Loucy (cell line): ENCODE measurements at regions not wholly inside any gene's neighbourhood (a gene's known extent, or its start where the extent isn't known, plus 50 kb on each side); places are given as distances from the start of the nearest gene placed in this dataset.

Experiments
- H2AFZ ChIP-seq: fragments of 200-600 bp; sonication (generic); 2 replicates; pipeline ENCODE4 v1.6.0; 2016; ENCODE audit warnings: antibody characterized with exemption, mild to moderate bottlenecking, low read length, moderate library complexity
- H3F3A ChIP-seq: fragments of 200-600 bp; 2 replicates; pipeline ENCODE4 v1.6.0; 2016; ENCODE audit warnings: antibody characterized with exemption, low read depth, mild to moderate bottlenecking
- H3K27me3 ChIP-seq: fragments of 200-600 bp; sonication (generic); 2 replicates; pipeline ENCODE4 v1.6.1; 2014; ENCODE audit warnings: low read length, mild to moderate bottlenecking; ENCODE audit not compliant: insufficient read depth, poor library complexity, severe bottlenecking
- H3K36me3 ChIP-seq: fragments of 200-600 bp; sonication (generic); 2 replicates; pipeline ENCODE4 v1.6.1; 2016; ENCODE audit warnings: low read length; ENCODE audit not compliant: insufficient read depth
- H3K4me1 ChIP-seq: fragments of 200-600 bp; sonication (generic); 2 replicates; pipeline ENCODE4 v1.5.1; 2014; ENCODE audit warnings: low read length, mild to moderate bottlenecking; ENCODE audit not compliant: insufficient read depth, poor library complexity, severe bottlenecking
- H3K4me2 ChIP-seq: fragments of 200-600 bp; sonication (generic); 2 replicates; pipeline ENCODE4 v1.6.0; 2014; ENCODE audit warnings: antibody characterized with exemption, low read length, low read depth, mild to moderate bottlenecking; ENCODE audit not compliant: poor library complexity, severe bottlenecking
- H3K4me3 ChIP-seq: fragments of 200-600 bp; sonication (generic); 2 replicates; pipeline ENCODE4 v1.5.1; 2014; ENCODE audit warnings: low read length, mild to moderate bottlenecking, mixed read lengths; ENCODE audit not compliant: poor library complexity, severe bottlenecking
- H3K79me2 ChIP-seq: fragments of 200-600 bp; sonication (generic); 2 replicates; pipeline ENCODE4 v1.6.1; 2014; ENCODE audit warnings: low read length; ENCODE audit not compliant: insufficient read depth
- H3K9ac ChIP-seq: fragments of 200-600 bp; sonication (generic); 2 replicates; pipeline ENCODE4 v1.6.0; 2014; ENCODE audit warnings: mild to moderate bottlenecking, low read depth, low read length, moderate library complexity; ENCODE audit not compliant: poor library complexity, severe bottlenecking
- H3K9me2 ChIP-seq: fragments of 200-600 bp; sonication (generic); replicated peaks from 2 replicates; pipeline ENCODE4 v1.6.1; 2016; ENCODE audit warnings: low read depth, low read length, mixed read lengths
- H3K9me3 ChIP-seq: fragments of 200-600 bp; sonication (generic); 2 replicates; pipeline ENCODE4 v1.6.1; 2014; ENCODE audit warnings: mild to moderate bottlenecking, antibody characterized with exemption, low read length, low read depth; ENCODE audit not compliant: insufficient read depth
- H4K20me1 ChIP-seq: fragments of 200-600 bp; sonication (generic); 2 replicates; pipeline ENCODE4 v1.6.0; 2014; ENCODE audit warnings: antibody characterized with exemption, low read length, mild to moderate bottlenecking; ENCODE audit not compliant: insufficient read depth, poor library complexity, severe bottlenecking
- CTCF ChIP-seq: fragments of 200-600 bp; sonication (generic); conservative IDR thresholded peaks from 2 replicates; pipeline ENCODE4 v1.5.1; 2014; ENCODE audit warnings: mild to moderate bottlenecking, antibody characterized with exemption, low read length
- EZH2phosphoT487 ChIP-seq: fragments of 200-600 bp; IDR thresholded peaks from 2 replicates; pipeline ENCODE4 v1.6.1; 2018; ENCODE audit warnings: antibody characterized with exemption, mild to moderate bottlenecking, moderate library complexity, borderline replicate concordance

- Histone ChIP-seq H3K9me3 (no peaks in the 10 kb centered on the region), H3K79me2 (no peaks in the 10 kb centered on the region), H2AFZ (no peak overlapping the region), H3K36me3 (no peaks in the 10 kb centered on the region), H4K20me1 (no peaks in the 10 kb centered on the region), H3K4me2 (no peak overlapping the region), H3F3A (no peaks in the 10 kb centered on the region), H3K9me2 (no peaks in the 10 kb centered on the region), H3K9ac (no peak overlapping the region), H3K4me3 (no peak overlapping the region), H3K4me1 (no peaks in the 10 kb centered on the region), H3K27me3 (no peaks in the 10 kb centered on the region)
- TF ChIP-seq EZH2phosphoT487 (no peak), CTCF (no peak)
Observed at GRCh38 chr12:97257726-97258125, 204.9 kb upstream of the RMST start.

- H3K4me1 ChIP-seq, result no peaks in the 10 kb centered on the region
- no peak overlapping the region for H3K9ac ChIP-seq
- no peak overlapping the region for H3K4me3 ChIP-seq
- H4K20me1 ChIP-seq, result no peaks in the 10 kb centered on the region
- no peaks in the 10 kb centered on the region for H3F3A ChIP-seq
- no peak for TF ChIP-seq EZH2phosphoT487
- TF ChIP-seq CTCF, result no peak
- no peak overlapping the region for H3K4me2 ChIP-seq
- H3K36me3 ChIP-seq, result no peaks in the 10 kb centered on the region
- no peaks in the 10 kb centered on the region for H3K9me3 ChIP-seq
- no peaks in the 10 kb centered on the region for H3K9me2 ChIP-seq
- H3K79me2 ChIP-seq, result no peaks in the 10 kb centered on the region
- no peaks in the 10 kb centered on the region for H3K27me3 ChIP-seq
- H2AFZ ChIP-seq, result no peak overlapping the region
Observed at GRCh38 chr12:97259098-97259497, 203.5 kb upstream of the RMST start.

GRCh38 chr12:97260786-97261185, 201.8 kb upstream of the RMST start:
- H3K4me2 ChIP-seq, result no peak overlapping the region
- TF ChIP-seq CTCF (no peak), EZH2phosphoT487 (no peak)
- H3K9me3 ChIP-seq, result no peaks in the 10 kb centered on the region
- no peak overlapping the region for H3K4me3 ChIP-seq
- H3K9ac ChIP-seq, result no peak overlapping the region
- no peaks in the 10 kb centered on the region for H3K36me3 ChIP-seq
- no peaks in the 10 kb centered on the region for H3K9me2 ChIP-seq
- H3K4me1 ChIP-seq, result no peaks in the 10 kb centered on the region
- no peaks in the 10 kb centered on the region for H3F3A ChIP-seq
- H2AFZ ChIP-seq, result no peak overlapping the region
- H3K79me2 ChIP-seq, result no peaks in the 10 kb centered on the region
- no peaks in the 10 kb centered on the region for H4K20me1 ChIP-seq
- H3K27me3 ChIP-seq, result no peaks in the 10 kb centered on the region
